PC-3 (cell line): ENCODE measurements at regions not wholly inside any gene's neighbourhood (a gene's known extent, or its start where the extent isn't known, plus 50 kb on each side); places are given as distances from the start of the nearest gene placed in this dataset.

Source experiments
- CTCF ChIP-seq: fragments of 300-600 bp; sonication (generic); conservative IDR thresholded peaks from 2 replicates; pipeline ENCODE4 v1.5.1; 2017; ENCODE audit warnings: antibody characterized with exemption, low read depth, mild to moderate bottlenecking, low read length
- EZH2 ChIP-seq: fragments of 300-600 bp; sonication (generic); IDR thresholded peaks from one replicate; pipeline ENCODE4 v1.6.1; 2017; ENCODE audit warnings: antibody characterized with exemption, mild to moderate bottlenecking, low read length; ENCODE audit not compliant: unreplicated experiment

GRCh38 chr7:49721441-49721840 lies 52.0 kb upstream of the VWC2 start:
- TF ChIP-seq CTCF (no peak), EZH2 (no peak)
